Left kidney (tissue), 1 donor: ENCODE measurements at regions not wholly inside any gene's neighbourhood (a gene's known extent, or its start where the extent isn't known, plus 50 kb on each side); places are given as distances from the start of the nearest gene placed in this dataset.

ENCODE experiments used
- DNase-seq: peaks from one replicate; pipeline ENCODE4 v3.0.0-alpha.2; 2013

- no peak for DNase-seq
Observed at GRCh38 chr6:23027281-23027680, 457.9 kb downstream of the HDGFL1 start.

DNA sequence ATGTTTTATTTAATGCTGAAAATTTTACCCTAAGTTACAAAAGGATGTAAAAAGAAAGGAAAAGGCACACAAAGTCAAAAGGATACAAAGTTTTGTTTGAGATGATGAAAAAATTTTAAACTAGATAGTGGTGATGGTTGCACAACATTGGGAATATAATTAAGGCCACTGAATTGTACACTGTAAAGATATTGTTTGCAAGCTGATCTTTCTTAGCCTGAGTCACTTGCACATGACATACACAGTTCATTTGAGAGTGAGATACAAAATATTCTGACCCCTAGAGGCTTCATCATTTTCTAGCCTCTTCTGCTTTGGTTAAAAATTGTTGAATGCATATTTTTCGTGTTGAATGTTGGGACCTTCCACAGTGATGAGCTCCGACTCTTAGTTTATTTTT lies 462.6 kb downstream of the HDGFL1 start:
- DNase-seq = no peak

DNA sequence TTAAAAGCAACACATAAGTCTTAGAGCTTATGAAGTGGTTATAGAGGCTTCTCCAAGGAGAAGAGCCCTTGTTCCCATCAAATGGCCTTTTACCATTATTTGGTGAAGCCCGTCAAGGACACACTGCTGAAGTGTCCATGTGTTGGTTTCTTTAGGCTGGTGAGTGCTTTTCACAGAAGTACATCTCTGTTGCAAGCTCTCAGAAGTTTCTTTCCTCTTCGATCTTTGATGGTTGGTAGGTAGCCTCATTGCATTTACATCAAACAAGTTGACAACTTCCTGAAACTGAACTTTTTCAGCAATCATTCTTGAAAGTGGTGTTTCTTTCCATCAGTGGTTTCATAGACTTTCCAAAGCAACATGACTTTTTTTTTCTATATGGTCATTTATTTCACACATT lies 465.6 kb downstream of the HDGFL1 start:
- no peak for DNase-seq

DNA sequence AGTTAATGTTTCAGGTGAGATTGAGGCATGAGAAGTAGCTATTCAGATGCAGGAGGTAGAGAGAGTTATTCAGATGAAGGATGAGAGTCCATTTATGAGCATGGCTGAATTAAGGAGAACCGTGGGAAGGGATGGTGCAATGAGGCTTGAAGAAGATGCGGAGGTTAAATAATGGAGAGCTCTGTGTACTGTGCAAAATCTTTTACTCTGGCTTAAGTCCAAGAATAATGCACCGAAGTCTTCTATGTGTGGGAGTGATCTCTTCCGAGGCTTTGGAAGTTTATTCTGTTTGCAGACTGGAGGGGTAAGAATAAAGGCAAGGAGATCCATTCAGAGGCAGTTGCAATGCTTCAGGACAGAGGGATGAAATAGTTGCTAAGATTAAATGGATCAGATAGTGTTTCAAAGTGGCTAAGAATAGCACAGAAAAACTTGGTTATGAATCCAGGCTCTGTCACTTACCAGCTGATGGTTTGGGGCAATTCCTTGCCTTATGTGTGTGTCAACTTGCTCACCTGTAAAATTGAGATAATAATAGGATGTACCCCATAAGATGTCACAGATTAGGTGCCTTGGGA lies 467.1 kb downstream of the HDGFL1 start:
- DNase-seq = peak; percentile 19

- DNase-seq = no peak
Observed at GRCh38 chr6:23040899-23041298, 471.5 kb downstream of the HDGFL1 start.

DNA sequence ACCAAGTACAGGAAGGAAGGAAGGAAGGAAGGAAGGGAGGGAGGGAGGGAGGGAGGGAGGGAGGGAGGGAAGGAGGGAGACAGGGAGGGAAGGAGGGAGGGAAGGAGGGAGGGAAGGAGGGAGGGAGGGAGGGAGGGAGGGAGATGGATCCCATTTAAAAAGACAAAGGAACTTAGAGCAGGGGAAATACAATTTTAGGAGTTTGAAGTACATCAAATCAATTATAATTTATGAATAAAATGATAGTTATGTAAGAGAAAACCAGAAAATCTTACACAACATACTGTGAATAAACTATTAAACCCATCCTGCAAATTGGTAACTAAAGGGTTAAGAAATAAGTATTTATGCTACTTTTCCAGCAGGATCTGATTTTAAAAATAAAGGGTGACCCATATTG lies 475.9 kb downstream of the HDGFL1 start:
- no peak for DNase-seq

DNA sequence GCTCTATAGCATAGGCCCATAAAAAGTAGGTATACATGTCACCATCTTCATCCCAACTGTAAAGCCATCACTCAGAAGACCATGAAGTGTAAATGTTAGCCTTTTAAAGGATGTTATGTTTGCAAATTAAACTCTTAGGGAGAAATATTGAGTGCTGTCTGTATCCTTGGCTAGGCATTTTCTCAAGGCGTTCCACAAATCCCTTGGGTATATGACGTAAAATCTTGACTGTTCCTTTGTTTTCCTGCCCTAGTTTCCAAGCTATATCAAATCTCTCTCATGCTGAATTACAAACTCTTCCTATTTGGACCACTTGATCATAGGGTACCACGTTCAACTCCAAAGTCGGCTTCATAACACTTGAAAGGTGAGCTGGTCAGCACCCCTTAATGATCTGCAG lies 486.2 kb downstream of the HDGFL1 start:
- DNase-seq = no peak

- peak; percentile 35 for DNase-seq
Observed at GRCh38 chr6:23073821-23074220, 504.5 kb downstream of the HDGFL1 start.

DNA sequence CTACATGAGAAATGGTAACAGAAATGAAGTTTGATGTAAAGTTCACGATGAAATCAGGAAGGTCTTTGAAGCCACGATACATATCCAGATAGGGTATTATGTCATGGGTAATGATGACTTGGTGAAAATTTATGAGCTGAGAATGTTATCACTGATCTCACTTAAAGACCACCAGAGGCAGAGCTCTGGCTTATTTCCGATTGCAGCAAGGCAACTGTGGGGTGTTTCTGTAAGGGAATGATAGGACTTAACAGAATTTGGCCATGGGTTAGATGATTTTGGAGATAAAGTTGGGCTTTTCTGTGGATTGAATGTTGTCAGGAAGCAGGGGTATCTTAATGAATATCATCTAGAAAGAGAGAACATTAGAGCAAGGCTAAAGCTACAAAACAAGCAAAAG lies 508.4 kb downstream of the HDGFL1 start:
- no peak for DNase-seq

GRCh38 chr6:23081701-23082100 lies 512.3 kb downstream of the HDGFL1 start:
- no peak for DNase-seq

- no peak for DNase-seq
Observed at GRCh38 chr6:23086100-23086499, 516.7 kb downstream of the HDGFL1 start.

DNA sequence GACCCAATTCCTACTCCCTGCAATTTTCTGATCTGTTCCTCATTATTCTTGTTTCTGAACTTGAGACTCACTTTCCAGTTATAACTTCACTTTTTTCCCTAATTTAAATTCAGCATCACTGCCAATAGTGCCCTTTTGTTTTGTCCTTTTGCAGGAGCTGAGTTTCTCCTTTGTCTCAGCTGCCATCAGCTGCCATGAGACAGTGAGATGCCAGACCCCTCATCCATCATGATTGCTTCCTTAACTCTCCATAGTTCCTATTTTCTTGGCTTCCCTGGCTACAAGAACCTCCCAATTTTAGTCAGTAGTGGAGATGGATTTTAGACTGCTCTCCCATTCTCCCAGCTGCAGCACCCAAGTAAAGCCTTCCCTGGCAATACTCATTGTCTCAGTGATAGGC lies 518.1 kb downstream of the HDGFL1 start:
- DNase-seq = no peak

GRCh38 chr6:23088761-23089160 lies 519.4 kb downstream of the HDGFL1 start:
- no peak for DNase-seq

GRCh38 chr6:23089981-23090380 lies 520.6 kb downstream of the HDGFL1 start:
- no peak for DNase-seq

GRCh38 chr6:23091795-23092194 lies 522.4 kb downstream of the HDGFL1 start:
- no peak for DNase-seq

DNA sequence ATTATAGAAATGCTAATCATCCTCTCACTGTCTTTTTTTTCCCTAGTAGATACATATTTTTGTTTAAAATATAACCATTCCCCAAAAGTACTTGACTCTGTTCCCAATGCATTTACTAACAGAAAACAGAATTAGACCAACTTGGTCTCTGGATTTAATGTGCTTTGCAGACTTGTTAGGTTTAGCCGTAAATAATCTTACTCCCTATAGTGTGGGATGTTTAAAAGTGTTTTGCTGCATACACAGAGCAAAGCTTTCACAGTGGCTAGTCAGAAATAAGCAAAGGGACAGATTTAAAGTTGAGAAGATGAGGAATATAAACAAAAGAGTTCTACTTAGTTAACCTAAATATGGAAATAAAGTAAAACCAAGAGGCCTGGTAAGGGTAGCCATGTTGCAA lies 527.5 kb downstream of the HDGFL1 start:
- DNase-seq = no peak

- no peak for DNase-seq
Observed at GRCh38 chr6:23097566-23097965, 528.2 kb downstream of the HDGFL1 start.

- no peak for DNase-seq
Observed at GRCh38 chr6:23106951-23107350, 537.6 kb downstream of the HDGFL1 start.

DNA sequence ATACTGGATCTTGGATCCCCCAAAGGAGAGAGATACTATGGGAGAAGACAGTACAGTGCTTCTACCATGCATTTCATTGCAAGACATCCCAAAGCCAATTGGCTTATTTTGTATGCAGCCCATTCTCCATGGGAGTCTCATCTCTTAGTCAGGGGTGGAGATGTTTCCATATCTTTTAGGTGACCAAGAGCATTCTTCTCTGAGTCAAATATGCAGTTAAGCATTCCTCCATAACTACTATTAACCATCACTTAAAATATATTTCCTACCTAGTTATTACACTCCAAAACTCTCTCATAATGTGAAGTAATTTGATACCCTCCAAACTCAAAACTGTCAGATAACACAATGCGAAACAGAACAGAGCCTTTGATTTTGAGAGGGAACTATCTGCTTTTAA lies 542.6 kb downstream of the HDGFL1 start:
- DNase-seq = no peak

DNA sequence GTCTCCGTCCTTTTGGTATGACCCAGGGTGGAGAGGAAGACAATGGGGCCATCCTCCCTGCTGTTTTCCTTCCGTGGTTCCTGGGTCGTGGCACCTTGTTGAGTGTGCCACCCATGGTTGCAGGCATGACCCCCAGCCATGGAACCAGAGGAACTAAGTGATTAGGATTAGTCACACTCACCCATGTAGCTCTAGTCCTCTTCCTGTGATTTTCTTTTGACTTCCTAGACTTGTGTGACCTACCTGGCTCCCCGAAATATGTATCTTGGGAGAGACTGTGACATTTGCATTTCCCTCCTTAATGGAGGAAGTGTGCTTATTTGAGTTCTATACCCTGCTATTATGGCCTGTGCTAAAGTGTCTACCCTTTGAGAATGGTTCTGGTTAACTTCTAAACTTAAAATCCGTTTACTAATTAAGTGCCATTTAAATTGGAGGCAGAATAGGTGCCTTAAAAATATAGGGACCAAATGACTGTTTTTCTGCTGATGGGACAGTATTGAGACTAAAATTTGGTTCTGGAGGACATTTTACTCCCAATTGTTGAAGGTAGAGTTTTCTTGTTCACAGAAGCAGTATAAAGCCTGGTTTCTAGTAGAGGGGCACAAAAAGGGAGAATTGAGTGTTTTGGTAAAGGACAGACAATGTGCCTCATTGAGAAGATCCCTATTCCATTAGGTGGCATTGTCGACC lies 545.6 kb downstream of the HDGFL1 start:
- no peak for DNase-seq

DNA sequence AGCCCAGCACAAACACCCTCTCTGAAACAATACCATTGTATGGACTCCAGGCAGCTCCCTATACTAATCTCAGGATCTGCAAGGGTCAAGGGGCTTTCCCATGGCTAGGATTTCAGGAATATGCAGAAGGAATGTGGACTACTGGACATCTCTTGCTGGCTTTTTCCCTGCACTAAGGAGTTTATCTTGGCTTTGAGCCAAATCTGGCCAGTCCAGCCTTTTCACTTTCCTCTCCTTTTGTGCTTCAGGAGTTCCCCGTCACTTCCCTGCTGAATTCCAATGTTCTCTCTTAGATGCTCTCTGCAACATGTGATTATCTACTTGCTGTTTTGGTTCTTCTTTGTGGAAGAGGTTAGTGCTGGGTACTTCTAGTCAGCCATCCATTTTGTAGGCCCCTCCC lies 568.2 kb downstream of the HDGFL1 start:
- DNase-seq = peak; percentile 12

- peak; percentile 2 for DNase-seq
Observed at GRCh38 chr6:23140871-23141270, 571.5 kb downstream of the HDGFL1 start.

DNA sequence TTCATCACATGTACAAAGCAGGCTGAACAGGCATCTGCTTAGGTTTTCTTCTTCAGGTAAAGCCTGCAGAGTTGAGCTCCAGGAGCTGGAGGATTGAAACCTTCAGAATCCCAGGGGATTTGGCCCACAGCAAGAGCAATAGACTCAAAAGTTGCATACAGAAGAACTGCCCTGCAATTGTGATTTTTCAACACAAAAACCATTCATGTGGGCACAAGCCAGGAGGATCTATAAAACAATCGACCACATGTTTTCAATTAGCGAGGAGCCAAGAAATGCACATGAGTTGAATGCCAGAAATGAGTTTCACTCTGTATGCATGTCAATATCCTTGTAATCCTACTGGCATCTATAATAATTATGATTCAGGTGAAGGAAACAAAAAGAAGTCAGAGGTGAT lies 576.4 kb downstream of the HDGFL1 start:
- DNase-seq = no peak

DNA sequence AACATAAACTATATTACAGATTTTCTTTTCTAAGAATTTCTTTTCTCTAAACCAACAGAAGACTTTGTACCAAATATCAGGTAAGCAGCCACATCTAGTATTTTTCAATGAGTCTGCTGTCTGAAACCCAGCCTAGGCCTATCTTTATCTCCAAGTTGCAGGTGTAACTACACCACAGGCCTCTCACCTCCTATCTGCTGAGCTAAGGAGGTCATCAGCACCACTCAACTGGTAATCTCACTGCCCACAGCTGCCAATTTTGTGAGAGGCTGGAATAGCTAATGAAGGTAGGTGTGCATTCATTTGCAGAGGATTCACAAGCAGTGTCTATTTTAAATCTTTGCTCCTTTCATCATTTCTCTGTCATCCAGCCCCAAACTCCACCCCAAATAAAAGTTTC lies 584.8 kb downstream of the HDGFL1 start:
- DNase-seq = no peak
